HAP-1 (cell line): ENCODE measurements at regions not wholly inside any gene's neighbourhood (a gene's known extent, or its start where the extent isn't known, plus 50 kb on each side); places are given as distances from the start of the nearest gene placed in this dataset.

ENCODE experiments used
- DNase-seq, 2 experiments: peaks; one replicate each; pipeline ENCODE4 v3.0.0-alpha.2; 2016 to 2020; ENCODE audit warnings: low spot score in 2 of 2
- H3K27me3 ChIP-seq: fragments of 250-450 bp; sonication (Bioruptor Pico); 2 replicates; pipeline ENCODE4 v1.5.1; 2020; ENCODE audit warnings: low read depth, mild to moderate bottlenecking, moderate library complexity
- H3K36me3 ChIP-seq: fragments of 250-450 bp; sonication (Bioruptor Pico); replicated peaks from 2 replicates; pipeline ENCODE4 v1.5.1; 2020; ENCODE audit warnings: mild to moderate bottlenecking
- H3K4me1 ChIP-seq: fragments of 250-450 bp; sonication (Bioruptor Pico); 2 replicates; pipeline ENCODE4 v1.5.1; 2020; ENCODE audit warnings: mild to moderate bottlenecking
- H3K4me3 ChIP-seq: fragments of 250-450 bp; sonication (Bioruptor Pico); 2 replicates; pipeline ENCODE4 v1.5.1; 2020; ENCODE audit warnings: mild to moderate bottlenecking, moderate library complexity
- H3K9me3 ChIP-seq: fragments of 250-450 bp; sonication (Bioruptor Pico); 2 replicates; pipeline ENCODE4 v1.5.1; 2020; ENCODE audit warnings: mild to moderate bottlenecking, moderate library complexity
- in situ Hi-C: fragments of 300-500 bp; cut with MboI; formaldehyde crosslinking; loops from 3 replicates; pipeline ENCODE4 v1.14.3; 2020; ENCODE audit warnings: low sequenced_read_pairs, inconsistent platforms, mixed read lengths

DNA sequence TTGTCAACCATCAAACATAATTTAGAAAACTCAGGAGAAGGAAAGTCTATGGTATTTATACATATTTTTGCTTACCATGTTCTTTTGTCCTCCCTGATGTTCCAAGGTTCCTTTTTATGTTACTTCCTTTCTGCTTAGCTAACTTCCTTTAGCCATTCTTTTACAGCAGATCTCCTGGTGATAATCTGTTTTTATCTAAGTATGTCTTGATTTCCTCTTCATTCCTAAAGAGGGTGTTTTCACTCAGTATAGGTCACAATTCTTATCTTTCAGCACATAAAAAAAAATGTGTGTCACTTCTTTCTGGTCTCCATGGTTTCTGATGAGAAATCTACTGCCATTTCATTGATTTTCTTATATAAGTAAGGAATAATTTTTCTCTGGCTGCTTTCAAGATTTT, 384.4 kb upstream of the PDE4D start:
- Histone ChIP-seq H3K36me3 (no peaks in the 10 kb centered on the region), H3K4me3 (no peak overlapping the region), H3K9me3 (no peaks in the 10 kb centered on the region), H3K4me1 (no peaks in the 10 kb centered on the region), H3K27me3 (no peaks in the 10 kb centered on the region)
- in situ Hi-C loops: loop anchor here (25.0 kb wide), 1 partner anchor 466 kb away; no protein-coding TSS in a partner anchor
- no peak for DNase-seq

DNA sequence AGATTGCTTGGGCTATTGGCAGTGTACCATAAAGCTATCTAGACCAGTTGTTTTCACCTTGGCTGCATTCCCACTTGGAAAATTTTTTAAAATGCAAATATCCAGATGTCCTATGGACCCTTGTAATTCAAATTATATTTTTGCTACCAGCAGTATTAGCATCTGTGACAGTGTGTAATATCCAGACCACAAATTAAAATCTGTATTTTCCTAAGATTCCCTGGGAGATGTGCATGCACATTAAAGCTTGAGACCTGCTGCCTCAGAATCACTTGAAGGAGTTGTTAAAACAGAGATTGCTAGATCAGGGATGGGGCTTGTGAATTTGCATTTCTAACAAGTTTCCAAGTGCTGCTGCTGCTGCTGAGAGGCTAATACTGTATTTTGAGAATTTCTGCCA, 381.2 kb upstream of the PDE4D start:
- no peaks in the 10 kb centered on the region for H3K9me3 ChIP-seq
- peaks cover 3% of the 10 kb centered on the region; the same call in 1 of the 2 replicates for H3K27me3 ChIP-seq
- in situ Hi-C loops: loop anchor here (25.0 kb wide), 1 partner anchor 462 kb away; no protein-coding TSS in a partner anchor
- DNase-seq: no peak
- no peak overlapping the region for H3K4me3 ChIP-seq
- H3K4me1 ChIP-seq: no peaks in the 10 kb centered on the region
- no peaks in the 10 kb centered on the region for H3K36me3 ChIP-seq

DNA sequence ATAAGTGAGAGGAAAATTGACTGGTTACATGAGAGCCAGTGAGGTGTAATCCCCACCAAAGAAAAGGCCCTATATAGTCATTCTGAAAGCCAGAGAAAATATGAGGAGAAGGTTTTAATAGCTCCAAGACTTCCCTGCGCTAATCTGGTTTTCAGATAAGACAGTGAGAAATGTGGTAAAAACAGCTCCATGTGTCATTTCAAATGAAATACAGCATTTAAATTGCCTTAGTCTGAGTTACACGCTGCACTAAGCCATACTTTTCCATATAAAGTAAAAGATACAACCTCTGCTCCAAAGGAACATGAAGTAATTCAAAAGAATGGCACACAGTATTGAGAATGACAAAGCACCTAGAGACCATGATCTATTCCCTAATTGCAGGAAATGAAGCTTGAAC, 378.0 kb upstream of the PDE4D start:
- in situ Hi-C loops: no loop called here

DNA sequence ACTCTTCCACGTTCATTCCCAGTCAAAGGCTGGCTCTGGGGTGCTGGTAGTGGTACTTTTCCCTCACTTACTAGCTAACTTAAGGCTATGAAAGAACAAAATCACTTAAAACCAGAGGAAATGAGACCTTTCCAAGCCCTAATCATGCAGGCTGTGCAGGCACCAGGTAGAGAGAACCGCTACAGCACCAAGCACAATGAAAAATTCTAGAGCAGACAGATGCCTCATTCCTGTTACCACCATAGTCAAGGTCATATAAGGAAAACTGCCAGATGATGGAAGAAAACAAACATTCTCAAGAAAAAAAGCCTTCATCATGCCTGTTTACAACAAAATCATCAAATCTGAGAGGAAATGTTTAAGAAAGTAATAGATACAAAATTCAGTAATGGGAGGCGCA, 374.4 kb upstream of the PDE4D start:
- H3K27me3 ChIP-seq: peaks cover 3% of the 10 kb centered on the region; the same call in 1 of the 2 replicates
- no peaks in the 10 kb centered on the region for H3K9me3 ChIP-seq
- no peaks in the 10 kb centered on the region for H3K4me1 ChIP-seq
- in situ Hi-C loops: no loop called here
- no peak overlapping the region for H3K4me3 ChIP-seq
- no peaks in the 10 kb centered on the region for H3K36me3 ChIP-seq
- no peak for DNase-seq

More for the DNA sequence above, 378.0 kb upstream of the PDE4D start:
- Histone ChIP-seq H3K4me1 (no peaks in the 10 kb centered on the region), H3K36me3 (no peaks in the 10 kb centered on the region), H3K9me3 (no peaks in the 10 kb centered on the region), H3K4me3 (no peak overlapping the region), H3K27me3 (peaks cover 3% of the 10 kb centered on the region; the same call in 1 of the 2 replicates)
- no peak for DNase-seq

DNA sequence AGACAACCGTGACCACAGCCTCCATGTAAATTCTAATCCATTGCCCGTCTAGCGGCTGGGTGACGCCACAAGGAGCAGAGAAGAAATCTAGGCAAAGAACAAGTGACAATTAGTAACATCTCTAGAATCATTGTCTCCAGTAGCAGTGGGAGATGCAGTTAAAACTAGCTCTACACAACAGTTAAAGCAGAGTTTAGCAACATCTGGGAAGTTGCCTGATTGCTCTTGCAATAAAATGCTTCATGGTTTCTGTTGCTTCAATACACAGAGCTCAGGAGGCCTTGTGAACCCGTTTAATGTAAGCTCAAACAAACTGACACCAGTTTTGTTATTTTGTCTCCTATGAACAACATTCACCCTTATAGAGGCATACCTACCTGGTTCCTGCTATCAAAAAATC, 369.8 kb upstream of the PDE4D start:
- Histone ChIP-seq H3K36me3 (no peaks in the 10 kb centered on the region), H3K27me3 (0 out of 2 replicates have a peak, but pooled peaks cover 2% of the 10 kb centered on the region), H3K4me1 (no peaks in the 10 kb centered on the region), H3K9me3 (no peaks in the 10 kb centered on the region), H3K4me3 (no peak overlapping the region)
- in situ Hi-C loops: no loop called here
- DNase-seq: no peak

DNA sequence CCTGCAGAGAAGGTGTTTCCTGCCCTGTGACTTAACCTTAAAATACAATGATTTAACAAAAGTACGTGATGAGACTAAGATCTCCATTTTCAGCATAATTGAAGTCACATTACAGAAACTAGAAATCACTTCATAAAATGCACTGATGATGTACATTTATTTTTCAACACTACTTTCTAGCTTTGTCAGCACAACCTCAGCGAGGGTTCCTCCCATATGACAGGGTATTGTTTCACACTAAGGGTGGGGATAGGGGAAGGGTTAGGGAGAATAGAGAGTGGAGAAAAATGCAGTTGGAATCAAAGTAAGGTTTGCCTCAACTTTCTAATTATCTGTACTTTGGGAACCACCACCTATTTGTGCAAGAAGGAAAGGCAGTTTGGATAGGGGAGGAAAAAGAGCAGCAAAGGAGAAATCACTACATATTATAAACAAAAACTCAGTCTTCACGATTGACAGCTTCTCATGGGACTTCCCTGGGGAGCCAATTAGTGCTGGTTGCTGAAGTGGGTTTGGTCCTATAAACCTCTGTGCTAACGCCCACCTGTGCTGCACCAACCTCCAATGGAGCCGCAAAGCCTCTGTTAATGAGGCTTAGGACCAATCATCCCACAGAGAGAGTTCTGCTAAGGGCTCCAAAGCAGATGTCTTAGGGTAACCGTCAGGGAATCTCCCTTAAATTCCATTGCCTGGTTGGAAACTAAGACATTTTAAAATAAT, 369.2 kb upstream of the PDE4D start:
- Histone ChIP-seq H3K27me3 (0 out of 2 replicates have a peak, but pooled peaks cover 2% of the 10 kb centered on the region), H3K4me3 (no peak overlapping the region), H3K36me3 (no peaks in the 10 kb centered on the region), H3K4me1 (no peaks in the 10 kb centered on the region), H3K9me3 (no peaks in the 10 kb centered on the region)
- in situ Hi-C loops: no loop called here
- no peak for DNase-seq

DNA sequence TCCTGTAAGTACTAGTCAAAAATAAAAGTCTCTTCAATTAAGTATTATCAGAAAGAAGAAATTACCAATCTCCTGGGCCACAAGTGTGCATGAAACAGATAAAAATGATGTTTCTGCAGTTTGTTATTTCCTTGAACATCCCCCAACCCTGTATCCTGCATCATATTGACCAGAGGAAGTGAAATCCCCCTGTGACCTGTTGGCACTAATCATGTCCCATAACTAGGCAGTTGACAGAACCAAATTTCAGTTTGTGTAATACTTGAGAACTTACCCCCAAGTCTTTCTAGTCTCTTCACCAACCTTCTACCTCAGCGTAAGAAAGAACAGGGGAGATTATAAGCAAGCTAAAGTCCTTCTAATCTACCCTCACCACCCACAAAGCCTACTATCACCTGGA, 368.2 kb upstream of the PDE4D start:
- Histone ChIP-seq H3K27me3 (0 out of 2 replicates have a peak, but pooled peaks cover 2% of the 10 kb centered on the region), H3K4me1 (no peaks in the 10 kb centered on the region), H3K9me3 (no peaks in the 10 kb centered on the region), H3K36me3 (no peaks in the 10 kb centered on the region), H3K4me3 (no peak overlapping the region)
- in situ Hi-C loops: no loop called here
- no peak for DNase-seq

DNA sequence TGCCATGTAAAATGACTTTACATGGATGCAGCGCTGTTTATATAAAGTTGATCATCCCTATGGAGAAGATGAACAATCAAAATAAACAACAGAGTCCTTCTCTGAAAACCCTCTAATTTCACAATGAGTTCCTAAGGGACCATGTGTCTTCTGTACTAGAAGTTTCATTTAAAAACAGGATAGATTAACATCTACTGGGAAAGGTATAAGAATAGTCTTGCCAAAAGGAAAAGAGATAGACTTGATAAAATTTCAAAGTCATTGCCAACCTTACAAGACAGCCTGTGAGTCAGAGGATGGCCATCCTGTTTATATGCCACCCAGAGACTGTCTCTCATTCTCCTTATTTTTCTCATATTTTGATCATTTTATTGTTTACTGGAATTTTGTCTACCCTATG, 367.1 kb upstream of the PDE4D start:
- Histone ChIP-seq H3K4me1 (no peaks in the 10 kb centered on the region), H3K9me3 (no peaks in the 10 kb centered on the region), H3K27me3 (0 out of 2 replicates have a peak, but pooled peaks cover 2% of the 10 kb centered on the region), H3K36me3 (no peaks in the 10 kb centered on the region), H3K4me3 (no peak overlapping the region)
- DNase-seq: no peak
- in situ Hi-C loops: no loop called here

DNA sequence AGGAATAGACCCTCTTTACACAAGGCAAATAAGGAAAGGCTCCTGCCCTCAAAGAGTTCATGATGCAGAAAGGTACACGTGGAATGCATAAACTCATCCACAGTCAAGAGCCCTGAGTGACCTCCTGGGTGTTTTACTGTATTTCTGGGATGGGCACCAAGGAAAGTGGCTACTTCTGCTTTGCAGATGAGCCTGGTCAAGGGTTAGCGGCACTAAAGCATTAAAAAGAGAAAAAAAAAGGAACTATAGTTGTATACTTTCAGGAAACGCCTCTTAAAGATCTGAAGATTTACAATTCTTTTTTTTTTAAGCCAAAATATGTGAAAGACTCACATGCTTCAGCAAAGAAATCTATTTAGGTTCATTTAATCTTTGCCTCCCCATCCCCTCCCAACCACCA, 366.2 kb upstream of the PDE4D start:
- DNase-seq: no peak
- Histone ChIP-seq H3K27me3 (0 out of 2 replicates have a peak, but pooled peaks cover 2% of the 10 kb centered on the region), H3K9me3 (no peaks in the 10 kb centered on the region), H3K36me3 (no peaks in the 10 kb centered on the region), H3K4me3 (no peak overlapping the region), H3K4me1 (no peaks in the 10 kb centered on the region)
- in situ Hi-C loops: no loop called here

DNA sequence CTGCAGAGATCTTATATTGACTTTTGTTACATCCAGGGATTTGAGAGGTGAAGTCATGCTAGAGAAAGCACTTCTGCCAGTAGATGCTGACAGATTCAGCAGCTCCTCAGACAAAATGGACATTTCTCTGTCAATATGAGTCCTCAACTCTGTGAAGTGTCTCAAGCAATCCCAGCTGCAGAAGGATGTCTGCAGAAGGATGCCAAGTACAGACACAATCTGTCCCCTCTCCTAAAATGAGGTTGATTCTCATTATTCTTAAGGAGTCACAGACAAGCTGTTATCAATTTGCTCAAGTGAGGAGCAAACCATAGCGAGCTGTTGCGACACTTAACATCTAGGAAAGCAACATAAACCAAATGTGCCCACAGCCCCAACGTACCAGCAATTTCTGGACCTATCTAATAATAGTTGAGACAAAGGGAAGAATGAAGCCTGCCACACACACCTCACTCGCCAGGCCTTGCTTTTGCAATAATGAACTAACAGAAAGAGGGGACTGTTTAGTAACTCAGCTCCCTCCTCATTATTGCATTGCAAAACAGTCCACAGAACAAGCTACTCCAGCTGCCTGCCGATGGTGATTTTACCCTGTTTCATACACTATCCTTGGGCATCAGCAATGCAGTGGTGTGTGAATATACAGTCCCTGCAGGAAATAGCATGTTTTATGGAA, 364.2 kb upstream of the PDE4D start:
- no peaks in the 10 kb centered on the region for H3K36me3 ChIP-seq
- no peaks in the 10 kb centered on the region for H3K4me1 ChIP-seq
- no peak for DNase-seq
- 0 out of 2 replicates have a peak, but pooled peaks cover 2% of the 10 kb centered on the region for H3K27me3 ChIP-seq
- in situ Hi-C loops: no loop called here
- H3K4me3 ChIP-seq: no peak overlapping the region
- no peaks in the 10 kb centered on the region for H3K9me3 ChIP-seq

DNA sequence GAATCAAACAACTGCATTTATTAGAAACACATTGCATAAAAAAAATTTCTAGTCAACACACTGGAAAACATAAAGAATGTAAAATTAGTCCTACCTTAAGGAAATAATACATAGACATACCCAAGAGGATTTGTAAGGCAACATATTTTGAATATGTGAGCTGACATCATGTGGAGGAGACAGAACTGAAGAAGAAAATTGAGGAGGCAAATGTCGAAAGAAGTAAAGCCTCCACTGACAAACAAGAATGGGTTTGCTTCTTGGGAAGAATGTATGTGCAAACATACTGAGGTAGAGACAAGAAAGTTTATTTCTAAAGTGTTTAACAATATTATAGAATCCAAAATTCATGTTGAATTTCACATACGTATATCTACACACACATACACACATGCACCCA, 363.0 kb upstream of the PDE4D start:
- in situ Hi-C loops: no loop called here

DNA sequence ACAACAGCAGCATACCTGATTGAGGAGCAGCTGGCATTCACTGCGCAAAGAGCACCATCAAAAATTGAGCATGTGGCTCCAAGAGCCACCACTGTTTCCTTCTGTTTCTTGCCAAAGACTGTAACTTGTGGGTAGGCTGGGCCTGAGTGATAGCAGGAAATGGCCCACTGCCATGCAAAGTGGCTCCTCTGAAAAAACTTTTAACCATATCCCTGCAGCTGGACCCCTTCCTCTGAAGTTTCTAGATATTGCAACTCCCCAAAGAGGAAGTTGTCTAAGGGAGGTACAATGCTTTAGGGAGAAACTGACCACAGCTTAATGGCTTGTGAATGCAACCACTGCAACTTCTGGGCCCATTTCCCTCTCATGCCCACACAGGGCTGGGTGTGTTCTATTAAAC, 355.4 kb upstream of the PDE4D start:
- no peak for DNase-seq
- no peaks in the 10 kb centered on the region for H3K36me3 ChIP-seq
- in situ Hi-C loops: no loop called here
- H3K4me1 ChIP-seq: no peaks in the 10 kb centered on the region
- H3K9me3 ChIP-seq: no peaks in the 10 kb centered on the region
- no peaks in the 10 kb centered on the region for H3K27me3 ChIP-seq
- no peak overlapping the region for H3K4me3 ChIP-seq

More for the DNA sequence above, 363.0 kb upstream of the PDE4D start:
- Histone ChIP-seq H3K4me3 (no peak overlapping the region), H3K27me3 (0 out of 2 replicates have a peak, but pooled peaks cover 2% of the 10 kb centered on the region), H3K9me3 (no peaks in the 10 kb centered on the region), H3K36me3 (no peaks in the 10 kb centered on the region), H3K4me1 (no peaks in the 10 kb centered on the region)
- DNase-seq: no peak

DNA sequence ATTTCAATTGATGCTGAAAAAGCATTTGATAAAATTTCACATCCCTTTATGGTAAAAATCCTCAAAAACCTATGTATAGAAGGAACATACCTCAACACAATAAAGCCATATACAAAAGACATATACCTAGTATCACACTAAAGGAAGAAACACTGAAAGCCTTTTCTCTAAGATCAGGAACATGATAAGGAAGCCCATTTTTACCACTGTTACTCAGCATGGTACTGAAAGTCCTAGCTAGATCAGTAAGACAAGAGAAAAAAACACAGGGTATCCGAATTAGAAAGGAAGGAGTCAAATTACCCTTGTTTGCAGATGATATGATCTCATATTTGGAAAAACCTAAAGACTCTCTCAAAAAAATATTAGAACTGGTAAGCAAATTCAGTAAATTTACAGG, 350.2 kb upstream of the PDE4D start:
- no peak overlapping the region for H3K4me3 ChIP-seq
- in situ Hi-C loops: no loop called here
- no peaks in the 10 kb centered on the region for H3K9me3 ChIP-seq
- no peaks in the 10 kb centered on the region for H3K4me1 ChIP-seq
- H3K36me3 ChIP-seq: no peaks in the 10 kb centered on the region
- DNase-seq: no peak
- no peaks in the 10 kb centered on the region for H3K27me3 ChIP-seq

DNA sequence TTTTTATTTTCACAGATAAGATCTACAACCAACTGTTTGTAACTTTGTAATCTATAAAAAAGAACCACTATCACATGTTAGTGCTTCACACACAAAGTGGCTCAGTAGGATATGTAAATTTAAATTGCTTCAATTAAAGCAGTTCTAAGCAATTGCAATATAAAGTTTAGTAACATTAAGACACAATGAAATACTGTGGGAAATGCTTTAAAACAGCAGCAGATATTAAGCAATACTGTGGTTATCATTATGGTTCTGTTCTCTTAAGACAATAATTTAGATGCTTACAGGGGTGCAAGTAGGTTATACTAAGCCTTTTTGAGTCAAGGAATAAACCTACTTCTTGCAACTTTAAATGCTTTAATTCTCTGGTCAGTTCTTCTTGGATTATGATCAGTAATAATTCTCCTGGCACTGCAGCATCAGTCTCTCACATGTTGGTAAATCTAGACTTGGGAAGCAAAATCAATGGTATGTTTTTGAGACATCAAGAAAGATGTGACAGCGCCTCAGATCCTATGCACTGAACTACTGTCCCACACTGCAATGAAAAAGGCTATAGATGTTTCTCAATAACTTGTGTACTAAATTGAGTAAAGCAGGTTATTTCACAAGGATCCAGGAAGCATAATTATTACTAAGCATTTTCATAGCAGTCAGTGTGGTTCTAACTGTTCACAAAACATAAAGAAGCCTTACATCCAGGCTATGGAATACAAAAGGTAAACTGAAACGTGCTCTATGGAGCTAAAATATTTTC, 338.7 kb upstream of the PDE4D start:
- Histone ChIP-seq H3K36me3 (no peaks in the 10 kb centered on the region), H3K9me3 (no peaks in the 10 kb centered on the region), H3K4me1 (no peaks in the 10 kb centered on the region), H3K27me3 (no peaks in the 10 kb centered on the region), H3K4me3 (no peak overlapping the region)
- no peak for DNase-seq
- in situ Hi-C loops: no loop called here
